ENCODE measurements at regions not wholly inside any gene's neighbourhood (a gene's known extent, or its start where the extent isn't known, plus 50 kb on each side); places are given as distances from the start of the nearest gene placed in this dataset.

DNA sequence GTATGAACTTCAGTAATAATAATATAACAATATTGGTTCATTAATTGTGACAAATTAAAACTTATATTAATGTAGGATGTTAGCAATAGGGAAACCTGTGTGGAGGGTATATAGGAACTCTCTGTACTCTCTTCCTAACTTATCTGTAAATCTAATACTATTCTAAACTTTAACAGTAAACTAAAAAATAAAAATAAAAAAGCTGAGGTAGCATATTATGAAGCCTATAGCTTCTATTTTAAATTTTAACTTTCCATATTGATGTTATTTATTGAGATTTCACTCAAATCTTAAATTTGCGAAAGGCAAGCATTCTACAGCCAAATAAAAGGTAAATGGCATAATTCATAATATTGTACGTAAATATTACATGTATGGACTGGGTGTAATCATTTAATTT lies 326.4 kb downstream of the MEI4 start:
- DNase-seq (ENCODE audit: low spot score), result no peak

DNA sequence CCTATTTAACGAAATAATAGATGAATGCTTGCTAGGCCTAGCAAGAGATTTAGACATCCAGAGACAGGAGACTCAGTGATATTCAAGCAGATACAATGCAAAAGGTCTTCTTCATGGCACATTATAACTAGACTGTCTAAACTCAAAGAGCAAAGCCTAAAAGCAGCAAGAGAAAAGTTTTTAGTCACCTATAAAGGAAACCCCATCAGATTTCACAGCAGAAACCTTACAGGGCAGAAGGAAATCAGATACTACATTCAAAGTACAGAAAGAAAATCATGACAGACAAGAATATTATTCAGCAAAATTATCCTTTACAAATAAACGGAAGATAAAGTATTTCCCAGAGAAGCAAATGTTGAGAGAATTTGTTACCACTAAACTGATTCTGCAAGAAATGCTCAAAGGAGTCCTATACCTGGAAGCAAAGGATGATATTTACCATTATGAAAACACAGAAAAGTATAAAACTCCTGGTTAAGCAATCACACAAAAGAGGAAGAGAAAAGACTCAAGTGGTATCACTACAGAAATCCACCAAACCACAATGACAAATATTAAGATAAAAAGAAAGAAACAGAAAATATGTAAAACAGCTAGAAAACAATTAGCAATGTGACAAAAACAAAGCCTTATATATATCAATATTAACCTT lies 333.7 kb downstream of the MEI4 start:
- no peak for DNase-seq (ENCODE audit: low spot score)

DNA sequence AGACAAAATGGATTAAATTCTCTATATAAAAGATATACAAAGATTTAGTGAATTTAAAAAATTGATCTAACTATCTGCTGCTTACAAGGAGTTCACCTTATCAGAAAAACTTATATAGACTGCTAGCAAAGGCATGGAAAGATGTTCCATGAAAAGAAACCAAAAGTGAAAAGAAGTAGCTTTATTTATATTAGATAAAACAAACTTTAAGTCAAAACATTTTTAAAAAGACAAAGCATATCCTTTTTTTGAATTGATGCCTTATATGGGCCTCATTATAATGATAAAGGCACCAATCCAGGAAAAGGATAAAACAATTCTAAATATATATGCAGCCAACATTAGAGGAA lies 334.2 kb downstream of the MEI4 start:
- no peak for DNase-seq (ENCODE audit: low spot score)

DNA sequence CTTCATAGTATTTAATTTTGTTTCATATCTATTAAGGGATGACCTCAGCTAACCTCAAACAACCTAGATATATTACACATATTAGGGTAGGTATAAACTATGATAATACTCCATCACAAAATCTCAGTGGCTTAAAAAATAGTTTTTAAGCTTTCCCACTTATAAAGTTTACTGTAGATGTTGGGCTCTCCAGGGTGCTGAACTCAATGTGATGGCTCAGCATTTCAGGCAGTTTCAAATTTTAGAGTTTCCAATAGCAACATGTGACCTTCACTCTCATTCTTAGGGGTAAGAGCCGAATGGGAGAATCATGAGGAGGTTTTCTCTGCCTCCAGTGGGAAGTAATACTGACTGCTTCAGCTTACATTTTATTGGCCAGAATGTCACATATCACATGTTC lies 357.3 kb downstream of the MEI4 start:
- DNase-seq (ENCODE audit: low spot score), result no peak

DNA sequence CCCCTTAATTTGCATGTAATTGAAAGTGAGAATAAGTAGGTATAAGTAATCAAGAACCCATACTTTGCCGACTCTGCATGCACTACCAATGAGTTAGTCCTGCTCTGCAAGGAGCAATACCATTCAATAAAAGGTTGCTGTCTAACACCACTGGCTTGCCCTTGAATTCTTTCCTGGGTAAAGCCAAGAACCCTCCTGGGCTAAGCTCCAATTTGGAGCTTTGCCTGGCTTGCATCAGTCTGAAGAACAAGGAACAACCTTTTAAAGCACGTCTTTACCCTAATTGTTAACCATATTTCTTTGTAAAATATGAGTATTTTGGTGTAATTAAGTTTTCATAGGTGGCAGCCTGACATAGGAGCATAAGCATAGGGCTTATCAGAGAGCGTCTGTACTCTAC lies 367.7 kb downstream of the MEI4 start:
- no peak for DNase-seq (ENCODE audit: low spot score)

DNA sequence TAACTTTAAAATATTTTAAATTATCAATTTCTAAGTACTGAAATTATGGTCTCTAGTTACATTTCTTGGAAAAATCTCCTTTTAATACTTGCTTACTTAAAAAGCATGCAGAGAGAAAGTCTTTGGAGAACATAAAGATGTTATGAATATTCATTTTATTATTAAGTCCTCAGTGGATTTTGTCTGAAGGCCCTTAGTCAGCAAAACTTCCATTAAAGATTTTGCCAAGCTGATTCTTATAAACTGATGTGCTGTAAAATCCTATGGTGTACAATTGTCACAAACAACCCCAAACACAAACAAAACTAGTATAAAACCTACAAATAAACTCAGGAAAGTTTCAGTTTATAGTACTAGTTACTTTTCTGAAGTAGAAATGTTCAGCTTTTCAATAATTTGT lies 372.7 kb downstream of the MEI4 start:
- DNase-seq (ENCODE audit: low spot score), result no peak

DNA sequence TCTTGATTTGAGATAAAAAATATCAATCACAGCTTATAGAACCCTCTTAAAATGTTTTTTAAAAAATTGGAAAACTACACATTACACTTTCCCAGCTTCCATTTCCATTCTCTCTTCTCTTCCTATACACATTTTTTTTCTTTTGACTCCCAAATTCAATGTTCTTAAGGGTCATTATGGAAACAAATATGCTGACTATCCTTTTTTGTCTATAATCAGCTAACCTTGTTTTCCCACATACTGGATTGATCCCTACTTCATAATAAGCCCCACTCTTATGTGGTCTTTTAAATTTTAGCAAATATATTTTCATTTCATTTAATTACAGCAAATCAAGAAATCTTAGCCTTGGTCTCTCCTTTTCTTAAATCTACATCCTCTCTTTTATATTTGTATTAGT lies 378.4 kb downstream of the MEI4 start:
- no peak for DNase-seq (ENCODE audit: low spot score)

DNA sequence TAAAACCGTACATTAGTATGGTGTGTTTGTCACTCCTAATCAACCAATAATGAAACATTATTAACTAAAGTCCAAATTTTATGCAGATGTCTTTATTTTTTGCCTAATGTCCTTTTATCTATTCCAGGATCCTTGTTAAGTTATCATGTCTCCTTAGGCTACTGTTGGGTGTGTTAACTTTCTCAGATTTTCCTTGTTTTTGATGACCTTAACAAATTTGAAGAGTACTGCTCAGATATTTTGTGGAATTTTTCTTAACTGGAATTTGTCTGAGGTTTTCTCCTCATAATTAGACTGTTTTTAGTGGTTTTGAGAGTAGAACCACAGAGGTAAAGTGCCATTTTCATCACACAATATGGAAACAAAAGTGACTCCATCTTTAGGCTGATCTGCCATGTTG lies 406.3 kb downstream of the MEI4 start:
- DNase-seq (ENCODE audit: low spot score), result no peak

DNA sequence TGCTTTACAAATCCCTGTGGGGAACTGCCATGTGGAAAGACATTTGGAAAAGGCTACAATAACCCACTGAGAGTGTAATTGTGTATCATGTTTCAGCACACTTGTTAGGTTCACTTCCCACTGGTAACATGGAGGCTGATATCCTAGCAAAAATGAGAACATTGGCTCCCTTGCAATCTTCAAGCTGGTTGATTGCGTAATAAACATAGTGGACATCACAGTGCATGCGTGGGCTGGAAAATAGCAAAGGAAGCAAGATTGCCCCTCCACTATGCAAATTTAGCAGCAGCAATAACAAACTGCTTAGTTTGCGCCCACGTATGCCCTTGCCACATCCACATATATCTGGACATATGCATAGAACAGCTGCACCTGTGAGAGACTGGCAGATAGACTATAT lies 410.2 kb downstream of the MEI4 start:
- no peak for DNase-seq (ENCODE audit: low spot score)

DNA sequence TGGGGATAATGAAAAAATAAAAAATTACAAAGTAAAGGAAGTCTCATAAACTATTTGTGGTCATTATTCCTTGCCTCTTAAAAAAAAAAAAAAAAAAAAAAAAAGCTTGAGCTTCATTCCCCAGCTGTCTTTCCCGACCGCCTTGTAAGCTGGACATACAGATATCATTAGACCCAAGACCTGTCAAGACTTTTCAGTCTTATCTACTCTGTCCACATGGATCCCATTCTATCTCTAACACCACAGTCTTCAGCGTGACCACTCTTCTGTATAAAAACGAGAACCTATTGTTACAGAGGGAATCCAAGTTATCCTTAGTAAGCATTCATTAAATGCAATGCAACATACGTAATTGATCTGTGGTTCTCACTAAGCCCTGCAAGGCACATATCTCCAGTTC lies 423.5 kb downstream of the MEI4 start:
- DNase-seq (ENCODE audit: low spot score), result no peak

DNA sequence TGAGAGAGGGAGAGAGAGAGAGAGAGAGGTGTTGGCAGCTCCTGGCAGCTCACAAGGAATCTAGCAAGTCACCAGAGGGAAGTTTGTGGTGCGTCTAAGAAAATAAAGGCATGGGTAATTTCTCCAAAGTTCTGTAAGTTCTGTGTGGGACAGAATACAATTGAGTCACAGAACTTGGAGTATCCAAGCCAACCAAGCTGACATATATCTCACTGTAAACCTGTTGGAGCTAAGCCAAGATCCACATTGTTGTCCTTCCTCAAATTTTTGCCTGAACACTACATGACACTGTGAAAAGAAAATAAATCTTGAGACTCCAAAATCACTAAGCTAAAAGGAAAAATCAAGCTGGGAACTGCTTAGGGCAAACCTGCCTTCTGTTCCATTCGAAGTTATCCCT lies 436.7 kb downstream of the MEI4 start:
- DNase-seq (ENCODE audit: low spot score), result no peak

DNA sequence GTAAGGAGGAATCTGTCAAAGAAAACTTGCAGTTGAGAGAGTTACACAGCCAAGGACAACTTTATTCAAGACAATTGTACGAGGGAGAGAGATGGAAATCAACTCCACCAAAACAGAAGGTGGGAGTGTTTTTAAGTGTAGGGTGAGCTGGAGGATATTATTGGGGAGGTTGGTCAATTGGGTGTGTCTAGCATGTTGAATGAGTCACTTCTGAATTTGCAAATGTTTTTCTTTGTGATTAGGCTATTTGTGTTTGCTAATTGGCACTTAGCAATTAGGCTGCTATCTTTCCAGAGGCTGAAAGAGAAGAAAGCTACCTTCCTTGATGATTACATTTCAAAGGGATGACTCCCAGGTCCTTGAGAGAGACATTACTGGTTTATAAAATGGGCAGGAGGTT lies 441.1 kb downstream of the MEI4 start:
- DNase-seq (ENCODE audit: low spot score), result no peak

DNA sequence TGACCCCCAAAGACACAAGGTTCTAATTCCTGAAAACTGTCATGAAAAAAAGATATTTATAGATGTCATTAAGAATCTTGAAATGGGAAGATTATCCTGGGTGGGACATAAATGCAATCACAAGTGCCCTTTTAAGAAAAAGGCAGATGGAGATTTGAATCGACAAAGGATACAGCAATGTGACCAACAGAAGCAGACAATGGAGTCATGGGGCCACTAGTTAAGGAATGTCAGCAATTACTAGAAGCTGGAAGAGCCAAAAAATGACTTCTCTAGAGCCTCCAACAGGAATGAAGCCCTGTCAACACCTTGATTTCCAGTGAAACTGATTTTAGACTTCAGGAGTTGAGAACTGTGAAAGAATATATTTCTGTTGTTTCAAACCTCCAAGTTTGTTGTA lies 448.5 kb downstream of the MEI4 start:
- no peak for DNase-seq (ENCODE audit: low spot score)

DNA sequence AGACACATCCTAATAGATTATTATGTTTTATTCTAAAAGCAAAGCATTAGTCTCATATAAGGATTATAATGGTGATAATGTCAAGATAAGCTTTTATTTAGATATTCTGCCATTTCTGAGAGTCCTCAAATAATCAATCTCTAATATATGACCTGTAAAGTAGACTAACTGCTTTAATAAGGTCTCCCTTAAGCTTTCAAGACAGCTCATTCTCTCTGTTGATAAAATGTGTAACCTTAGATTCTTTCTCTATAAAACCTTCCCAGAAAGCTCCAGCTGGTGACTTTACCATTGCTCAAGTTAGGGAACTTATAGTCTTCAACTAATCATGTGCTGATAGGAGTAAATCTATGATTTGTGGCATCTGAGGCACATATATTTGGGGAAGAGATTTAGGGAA lies 457.8 kb downstream of the MEI4 start:
- DNase-seq (ENCODE audit: low spot score), result no peak

DNA sequence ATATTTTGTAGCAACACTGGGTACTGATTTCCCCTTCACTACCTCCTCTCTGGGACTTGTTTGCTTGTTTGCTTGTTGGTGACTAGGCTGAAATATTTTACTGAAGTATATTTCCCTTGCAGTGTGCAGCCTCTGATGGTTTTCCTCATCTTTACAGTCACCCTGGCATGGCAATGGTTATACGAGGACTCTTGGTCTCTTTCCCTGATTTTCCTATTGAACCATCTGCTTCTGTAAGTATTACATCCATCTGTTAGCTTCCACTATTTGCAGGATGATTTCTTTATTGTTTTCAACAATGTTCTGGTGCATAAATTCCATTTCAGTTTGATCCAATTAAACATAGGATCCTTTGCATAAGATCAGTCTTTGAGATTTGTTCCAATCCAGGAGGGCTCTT lies 465.1 kb downstream of the MEI4 start:
- no peak for DNase-seq (ENCODE audit: low spot score)

DNA sequence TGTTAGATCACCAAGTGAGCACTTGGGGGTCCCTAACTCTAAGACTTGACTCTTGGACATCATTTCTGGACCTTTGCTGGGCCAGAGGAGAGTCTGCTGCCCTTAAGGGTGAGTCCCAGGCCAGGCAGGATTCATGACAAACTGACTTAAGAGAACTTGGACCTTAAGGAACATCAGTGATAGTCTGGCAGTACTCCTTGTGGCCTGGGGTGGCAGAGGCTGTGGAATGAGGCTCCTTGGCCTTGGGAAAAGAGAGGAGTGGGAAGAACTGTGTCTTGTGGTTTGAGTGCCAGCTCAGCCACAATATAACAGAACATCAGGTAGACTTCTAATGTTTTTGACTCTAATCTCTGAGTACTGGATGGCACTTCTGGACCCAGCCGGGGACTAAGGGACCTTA lies 478.7 kb downstream of the MEI4 start:
- DNase-seq (ENCODE audit: low spot score), result no peak

DNA sequence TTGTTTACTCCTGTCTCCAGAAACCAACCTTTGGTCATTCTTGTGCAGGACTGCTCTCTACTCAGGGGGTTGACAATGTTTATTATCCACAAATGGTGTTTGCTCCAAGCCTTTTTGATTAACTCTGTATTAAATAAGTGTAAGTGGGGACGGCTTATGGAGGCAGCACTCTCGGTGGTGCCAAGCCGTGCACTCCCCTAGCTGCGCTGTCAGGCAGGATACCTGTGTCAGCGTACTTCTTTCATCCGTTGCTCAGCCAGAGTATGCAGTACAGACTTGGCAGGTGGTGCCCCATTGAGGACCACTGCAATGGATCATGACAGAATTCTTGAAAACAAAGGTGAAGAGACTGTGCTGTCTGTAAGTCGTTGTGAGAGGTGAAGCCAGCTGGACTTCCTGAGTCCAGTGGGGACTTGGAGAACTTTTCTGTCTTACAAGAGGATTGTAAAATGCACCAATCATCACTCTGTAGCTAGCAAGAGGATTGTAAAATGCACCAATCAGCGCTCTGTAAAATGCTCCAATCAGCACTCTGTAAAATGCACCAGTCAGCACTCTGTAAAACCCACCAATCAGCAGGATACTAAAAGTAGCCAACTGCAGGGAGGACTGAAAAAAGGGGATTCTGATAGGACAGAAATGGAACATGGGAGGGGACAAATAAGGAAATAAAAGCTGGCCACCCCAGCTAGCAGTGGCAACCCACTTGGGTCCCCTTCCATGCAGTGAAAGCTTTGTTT lies 480.0 kb downstream of the MEI4 start:
- DNase-seq (ENCODE audit: low spot score), result no peak

DNA sequence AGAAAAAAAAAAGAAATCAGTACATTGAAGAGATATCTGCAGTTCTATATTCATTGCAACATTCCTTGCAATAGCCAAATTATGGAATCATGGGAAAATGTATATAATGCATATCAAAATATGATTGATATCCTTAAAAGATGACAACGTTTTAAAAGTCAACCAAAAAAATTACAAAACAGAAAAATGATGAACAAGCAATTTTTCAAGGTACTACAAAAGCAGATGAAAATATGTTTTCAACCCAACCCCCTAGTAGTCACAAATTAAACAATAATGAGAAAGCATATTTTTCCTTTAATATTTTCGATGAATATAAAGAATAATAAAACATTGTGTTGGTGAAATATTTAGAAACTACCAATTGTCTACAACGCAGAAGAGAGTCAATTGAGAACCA lies 497.6 kb downstream of the MEI4 start:
- DNase-seq (ENCODE audit: low spot score), result no peak

DNA sequence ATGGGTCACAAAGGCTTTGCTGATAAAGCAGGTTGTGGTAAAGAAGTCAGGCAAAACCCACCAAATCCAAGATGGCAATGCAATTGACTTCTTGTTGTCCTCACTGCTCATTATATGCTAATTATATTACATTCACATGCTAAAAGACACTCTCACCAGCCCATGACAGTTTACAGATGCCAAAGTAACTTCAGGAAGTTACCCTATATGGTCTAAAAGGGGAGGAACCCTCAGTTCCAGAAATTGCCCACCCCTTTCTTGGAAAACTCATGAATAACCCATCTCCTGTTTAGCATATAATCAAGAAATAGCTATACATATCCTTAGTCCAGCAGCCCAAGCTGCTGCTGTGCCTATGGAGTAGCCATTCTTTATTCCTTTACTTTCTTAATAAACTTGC lies 501.1 kb downstream of the MEI4 start:
- no peak for DNase-seq (ENCODE audit: low spot score)

DNA sequence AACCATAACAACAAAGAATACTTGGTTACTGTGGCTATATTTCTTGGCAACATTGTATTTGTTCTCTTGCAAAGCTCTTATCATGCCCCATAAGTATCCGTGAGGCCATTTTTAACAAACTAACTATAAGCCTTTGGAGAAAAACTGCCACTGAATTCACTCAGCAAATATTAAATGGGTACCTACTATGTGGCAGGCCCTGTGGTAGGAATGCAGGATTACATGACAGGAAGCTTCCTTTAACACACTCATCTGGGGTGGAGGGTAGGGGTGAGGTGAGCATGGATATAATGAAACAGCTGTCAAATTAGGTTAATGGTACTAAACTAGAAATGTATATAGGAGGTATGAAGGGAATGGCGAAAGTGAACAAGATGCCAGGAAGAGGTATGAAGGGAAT lies 504.8 kb downstream of the MEI4 start:
- no peak for DNase-seq (ENCODE audit: low spot score)

DNA sequence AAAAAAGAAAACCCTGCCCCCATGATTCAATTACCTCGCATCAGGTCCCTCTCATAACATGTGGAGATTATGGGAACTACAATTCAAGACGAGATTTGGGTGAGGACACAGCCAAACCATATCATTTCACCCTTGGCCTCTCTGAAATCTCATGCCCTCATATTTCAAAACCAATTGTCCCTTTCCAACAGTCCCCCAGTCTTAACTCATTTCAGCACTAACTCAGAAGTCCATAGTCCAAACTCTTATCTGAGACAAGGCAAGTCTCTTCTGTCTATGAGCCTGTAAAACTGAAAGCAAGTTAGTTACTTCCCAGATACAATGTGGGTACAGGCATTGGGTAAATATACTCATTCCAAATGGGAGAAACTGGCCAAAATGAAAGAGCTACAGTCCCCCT lies 536.1 kb downstream of the MEI4 start:
- DNase-seq (ENCODE audit: low spot score), result no peak

DNA sequence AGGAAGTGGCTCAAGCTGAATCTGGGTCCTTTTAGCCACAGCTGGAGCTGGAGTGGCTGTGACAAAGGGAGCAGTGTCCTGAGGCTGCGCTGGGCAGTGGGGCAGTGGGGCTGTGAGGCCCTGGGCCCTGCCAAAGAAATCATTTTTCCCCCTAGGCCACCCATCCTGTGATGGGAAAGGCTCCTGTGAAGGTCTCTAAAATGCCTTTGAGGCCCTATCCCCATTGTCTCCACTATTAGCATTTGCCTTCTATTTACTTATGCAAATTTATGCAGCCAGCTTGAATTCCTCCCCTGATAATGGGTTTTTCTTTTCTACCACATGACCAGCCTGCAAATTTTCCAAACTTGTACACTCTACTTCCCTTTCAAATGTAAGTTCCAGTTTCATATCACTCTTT lies 539.2 kb downstream of the MEI4 start:
- DNase-seq (ENCODE audit: low spot score), result no peak

DNA sequence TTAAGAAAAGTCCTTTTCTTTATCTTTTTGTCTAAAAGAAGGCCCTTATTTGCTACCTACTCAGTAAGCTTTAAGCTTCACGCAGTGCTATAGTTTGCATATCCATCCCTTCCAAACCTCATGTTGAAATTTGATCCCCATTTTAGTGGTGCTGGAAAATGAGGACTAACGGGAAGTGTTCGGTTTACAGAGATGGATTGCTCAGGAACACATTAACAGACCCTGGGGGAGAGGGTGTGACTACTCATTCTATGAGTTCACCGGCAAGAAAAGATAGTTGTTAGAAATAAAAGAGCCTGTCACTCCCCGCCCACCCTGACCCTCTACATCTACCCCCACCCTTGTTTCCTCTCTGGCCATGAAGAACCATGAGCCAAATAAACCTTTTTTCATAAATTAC lies 546.2 kb downstream of the MEI4 start:
- DNase-seq (ENCODE audit: low spot score), result no peak

DNA sequence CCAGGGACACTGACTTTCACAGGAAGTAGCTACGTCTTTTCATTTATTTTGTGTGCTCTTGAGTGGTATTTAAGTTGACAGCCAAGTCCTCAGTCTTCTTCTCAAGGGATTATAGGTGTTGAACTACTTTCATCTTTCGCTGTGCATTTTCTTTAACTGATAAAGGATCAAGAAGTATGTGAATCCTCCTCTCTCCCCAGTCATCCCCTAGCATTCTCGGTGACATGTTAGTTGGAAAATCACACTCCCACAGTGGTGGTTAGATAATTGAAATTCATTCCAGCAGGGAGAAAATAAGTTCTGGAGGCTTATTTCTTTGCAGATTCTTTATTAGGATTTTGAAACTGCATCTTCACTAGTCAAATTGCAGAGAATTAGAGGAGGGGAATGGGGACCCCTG lies 569.4 kb downstream of the MEI4 start:
- no peak for DNase-seq (ENCODE audit: low spot score)

All from hematopoietic multipotent progenitor cell treated with erythropoietin and hydrocortisone succinate and interleukin-3 and kit ligand, for 15 days (in vitro differentiated cells).